Hepatocyte (in vitro differentiated cells): ENCODE measurements at regions not wholly inside any gene's neighbourhood (a gene's known extent, or its start where the extent isn't known, plus 50 kb on each side); places are given as distances from the start of the nearest gene placed in this dataset.

Experiments
- CTCF ChIP-seq: fragments of 200-600 bp; sonication (generic); IDR thresholded peaks from 2 replicates; pipeline ENCODE4 v1.5.1; 2016; ENCODE audit warnings: antibody characterized with exemption, mild to moderate bottlenecking; ENCODE audit not compliant: poor library complexity
- EZH2 ChIP-seq: fragments of 200-600 bp; sonication (generic); IDR thresholded peaks from 2 replicates; pipeline ENCODE4 v1.6.1; 2016; ENCODE audit warnings: antibody characterized with exemption, mild to moderate bottlenecking, borderline replicate concordance

DNA sequence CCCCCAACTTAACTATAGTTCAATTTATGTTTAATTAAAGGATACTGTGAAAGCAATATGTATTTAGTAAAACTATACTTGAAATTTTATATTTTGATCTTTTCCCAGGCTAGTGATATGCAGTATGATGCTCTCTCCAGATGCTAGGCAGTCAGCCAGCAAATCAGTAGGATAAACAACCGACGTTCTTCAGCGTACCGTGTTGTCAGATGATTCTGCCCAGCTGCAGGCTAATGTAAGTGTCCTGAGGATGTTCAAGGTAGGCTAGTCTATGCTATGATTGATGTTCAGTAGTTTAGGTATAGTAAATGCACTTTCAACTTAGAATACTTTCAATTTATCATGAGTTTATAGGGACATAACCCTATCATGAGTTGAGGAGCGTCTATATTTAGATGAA, 762.6 kb downstream of the MRPL39 start:
- TF ChIP-seq CTCF: no peak
- TF ChIP-seq EZH2: no peak
